ENCODE measurements at regions not wholly inside any gene's neighbourhood (a gene's known extent, or its start where the extent isn't known, plus 50 kb on each side); places are given as distances from the start of the nearest gene placed in this dataset.

GRCh38 chr10:28790146-28790545 lies 112.8 kb downstream of the BAMBI start (continued):
- no peak for TF ChIP-seq REST (IDR thresholded peaks at IDR 0.05)
- no peak for TF ChIP-seq YY1 (IDR thresholded peaks at IDR 0.05)
- no peak for TF ChIP-seq TAF1 (conservative IDR thresholded peaks at IDR 0.05)

- peaks cover 0 to 11% (median 7%) of the 10 kb centered on the region in 4 donors for H3K4me1 ChIP-seq (ENCODE audit: control insufficient read depth in 4 of 4, insufficient read depth in 4 of 4, low read length in 3 of 4)
- H3K9me3 ChIP-seq (ENCODE audit: control insufficient read depth in 4 of 4, low read length in 3 of 4) = no peaks in the 10 kb centered on the region
- no peak for TF ChIP-seq CTCF (IDR thresholded peaks at IDR 0.05; ENCODE audit: low read depth, low read length, missing input control)
- H3K27ac ChIP-seq (ENCODE audit: low read depth in 1 of 2, low read length in 2 of 2) = no peak overlapping the region
- no peaks in the 10 kb centered on the region for H3K36me3 ChIP-seq (ENCODE audit: control insufficient read depth in 4 of 4, insufficient read depth in 3 of 4, low read depth in 1 of 4, low read length in 3 of 4)
- no peak overlapping the region for H3K4me3 ChIP-seq (ENCODE audit: low read depth in 1 of 3, low read length in 3 of 3)
- H3K9ac ChIP-seq (ENCODE audit: low read depth in 1 of 2, low read length in 2 of 2) = no peak overlapping the region
- no peak for DNase-seq (ENCODE audit: low spot score)
- H3K27me3 ChIP-seq (ENCODE audit: control insufficient read depth in 4 of 4, insufficient read depth in 4 of 4, low read length in 3 of 4) = no peaks in the 10 kb centered on the region
- WGBS = 87% methylated on average over 3 of the region's 3 CpGs
These were observed 116.2 kb downstream of the BAMBI start for GRCh38 chr10:28793482-28793881.

GRCh38 chr10:28794986-28795385 lies 117.7 kb downstream of the BAMBI start:
- DNase-seq (ENCODE audit: low spot score) = no peak
- H3K36me3 ChIP-seq (ENCODE audit: control insufficient read depth in 4 of 4, insufficient read depth in 3 of 4, low read depth in 1 of 4, low read length in 3 of 4) = no peaks in the 10 kb centered on the region
- H3K27ac ChIP-seq (ENCODE audit: low read depth in 1 of 2, low read length in 2 of 2) = no peak overlapping the region
- TF ChIP-seq ATF3 (IDR thresholded peaks at IDR 0.05) (no peak), TAF1 (conservative IDR thresholded peaks at IDR 0.05) (no peak), HNF4A (conservative IDR thresholded peaks at IDR 0.05) (no peak), EGR1 (IDR thresholded peaks at IDR 0.05; ENCODE audit: low read depth in 2 of 2) (no peak), FOXA1 (IDR thresholded peaks at IDR 0.05) (no peak), HNF4G (IDR thresholded peaks at IDR 0.05) (no peak), FOXA2 (IDR thresholded peaks at IDR 0.05) (no peak), RAD21 (IDR thresholded peaks at IDR 0.05) (no peak), YY1 (IDR thresholded peaks at IDR 0.05) (no peak), SP1 (IDR thresholded peaks at IDR 0.05) (no peak)
- H3K9ac ChIP-seq (ENCODE audit: low read depth in 1 of 2, low read length in 2 of 2) = no peak overlapping the region
- no peak overlapping the region for H3K4me3 ChIP-seq (ENCODE audit: low read depth in 1 of 3, low read length in 3 of 3)
- no peaks in the 10 kb centered on the region for H3K9me3 ChIP-seq (ENCODE audit: control insufficient read depth in 4 of 4, low read length in 3 of 4)
- no peaks in the 10 kb centered on the region for H3K27me3 ChIP-seq (ENCODE audit: control insufficient read depth in 4 of 4, insufficient read depth in 4 of 4, low read length in 3 of 4)
- 99% methylated on average over 3 of the region's 3 CpGs for WGBS
- peaks cover 0 to 12% (median 8%) of the 10 kb centered on the region in 4 donors for H3K4me1 ChIP-seq (ENCODE audit: control insufficient read depth in 4 of 4, insufficient read depth in 4 of 4, low read length in 3 of 4)
